ENCODE measurements at regions not wholly inside any gene's neighbourhood (a gene's known extent, or its start where the extent isn't known, plus 50 kb on each side); places are given as distances from the start of the nearest gene placed in this dataset.

DNA sequence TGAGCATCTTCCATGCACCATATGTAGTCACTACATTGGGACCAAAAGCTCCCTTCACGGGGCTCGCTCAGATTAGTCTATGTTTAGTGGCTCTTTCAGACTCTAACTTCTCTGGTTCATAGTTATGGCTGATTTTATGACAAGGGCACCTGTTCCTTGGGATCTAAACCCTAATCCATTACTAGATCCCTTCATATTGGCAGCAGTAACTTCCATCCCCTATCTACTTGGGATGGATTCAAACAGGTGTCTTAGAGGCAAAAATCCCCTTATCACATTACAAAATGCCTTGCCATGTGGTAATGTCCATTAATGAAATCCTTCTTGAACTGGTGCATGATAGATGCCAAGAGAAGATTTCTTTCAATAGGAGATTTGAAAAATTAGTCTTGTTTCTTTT is 96.7 kb upstream of the TP63 start:
- no peak for TF ChIP-seq CREB1 (CRISPR knock-in tag; IDR thresholded peaks at IDR 0.05; ENCODE audit: low read depth)
- TF ChIP-seq CTCF (conservative IDR thresholded peaks at IDR 0.05; ENCODE audit: low read depth in 2 of 2), result no peak
- no peak for TF ChIP-seq POLR2AphosphoS5 (IDR thresholded peaks at IDR 0.05; ENCODE audit: low read depth)
- no peak for TF ChIP-seq EZH2phosphoT487 (IDR thresholded peaks at IDR 0.05; ENCODE audit: unreplicated experiment)
- TF ChIP-seq JUNB (IDR thresholded peaks at IDR 0.05; ENCODE audit: unreplicated experiment), result no peak
- no peak for TF ChIP-seq ZNF114 (CRISPR knock-in tag; IDR thresholded peaks at IDR 0.05)
- no peak for TF ChIP-seq EZH2 (IDR thresholded peaks at IDR 0.05; ENCODE audit: low read depth, unreplicated experiment)
- TF ChIP-seq, protein P1, sequence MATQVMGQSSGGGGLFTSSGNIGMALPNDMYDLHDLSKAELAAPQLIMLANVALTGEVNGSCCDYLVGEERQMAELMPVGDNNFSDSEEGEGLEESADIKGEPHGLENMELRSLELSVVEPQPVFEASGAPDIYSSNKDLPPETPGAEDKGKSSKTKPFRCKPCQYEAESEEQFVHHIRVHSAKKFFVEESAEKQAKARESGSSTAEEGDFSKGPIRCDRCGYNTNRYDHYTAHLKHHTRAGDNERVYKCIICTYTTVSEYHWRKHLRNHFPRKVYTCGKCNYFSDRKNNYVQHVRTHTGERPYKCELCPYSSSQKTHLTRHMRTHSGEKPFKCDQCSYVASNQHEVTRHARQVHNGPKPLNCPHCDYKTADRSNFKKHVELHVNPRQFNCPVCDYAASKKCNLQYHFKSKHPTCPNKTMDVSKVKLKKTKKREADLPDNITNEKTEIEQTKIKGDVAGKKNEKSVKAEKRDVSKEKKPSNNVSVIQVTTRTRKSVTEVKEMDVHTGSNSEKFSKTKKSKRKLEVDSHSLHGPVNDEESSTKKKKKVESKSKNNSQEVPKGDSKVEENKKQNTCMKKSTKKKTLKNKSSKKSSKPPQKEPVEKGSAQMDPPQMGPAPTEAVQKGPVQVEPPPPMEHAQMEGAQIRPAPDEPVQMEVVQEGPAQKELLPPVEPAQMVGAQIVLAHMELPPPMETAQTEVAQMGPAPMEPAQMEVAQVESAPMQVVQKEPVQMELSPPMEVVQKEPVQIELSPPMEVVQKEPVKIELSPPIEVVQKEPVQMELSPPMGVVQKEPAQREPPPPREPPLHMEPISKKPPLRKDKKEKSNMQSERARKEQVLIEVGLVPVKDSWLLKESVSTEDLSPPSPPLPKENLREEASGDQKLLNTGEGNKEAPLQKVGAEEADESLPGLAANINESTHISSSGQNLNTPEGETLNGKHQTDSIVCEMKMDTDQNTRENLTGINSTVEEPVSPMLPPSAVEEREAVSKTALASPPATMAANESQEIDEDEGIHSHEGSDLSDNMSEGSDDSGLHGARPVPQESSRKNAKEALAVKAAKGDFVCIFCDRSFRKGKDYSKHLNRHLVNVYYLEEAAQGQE (IDR thresholded peaks at IDR 0.05; ENCODE audit: unreplicated experiment), result no peak
- TF ChIP-seq, protein P2, sequence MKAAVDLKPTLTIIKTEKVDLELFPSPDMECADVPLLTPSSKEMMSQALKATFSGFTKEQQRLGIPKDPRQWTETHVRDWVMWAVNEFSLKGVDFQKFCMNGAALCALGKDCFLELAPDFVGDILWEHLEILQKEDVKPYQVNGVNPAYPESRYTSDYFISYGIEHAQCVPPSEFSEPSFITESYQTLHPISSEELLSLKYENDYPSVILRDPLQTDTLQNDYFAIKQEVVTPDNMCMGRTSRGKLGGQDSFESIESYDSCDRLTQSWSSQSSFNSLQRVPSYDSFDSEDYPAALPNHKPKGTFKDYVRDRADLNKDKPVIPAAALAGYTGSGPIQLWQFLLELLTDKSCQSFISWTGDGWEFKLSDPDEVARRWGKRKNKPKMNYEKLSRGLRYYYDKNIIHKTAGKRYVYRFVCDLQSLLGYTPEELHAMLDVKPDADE (IDR thresholded peaks at IDR 0.05), result no peak
- TF ChIP-seq, protein P3, sequence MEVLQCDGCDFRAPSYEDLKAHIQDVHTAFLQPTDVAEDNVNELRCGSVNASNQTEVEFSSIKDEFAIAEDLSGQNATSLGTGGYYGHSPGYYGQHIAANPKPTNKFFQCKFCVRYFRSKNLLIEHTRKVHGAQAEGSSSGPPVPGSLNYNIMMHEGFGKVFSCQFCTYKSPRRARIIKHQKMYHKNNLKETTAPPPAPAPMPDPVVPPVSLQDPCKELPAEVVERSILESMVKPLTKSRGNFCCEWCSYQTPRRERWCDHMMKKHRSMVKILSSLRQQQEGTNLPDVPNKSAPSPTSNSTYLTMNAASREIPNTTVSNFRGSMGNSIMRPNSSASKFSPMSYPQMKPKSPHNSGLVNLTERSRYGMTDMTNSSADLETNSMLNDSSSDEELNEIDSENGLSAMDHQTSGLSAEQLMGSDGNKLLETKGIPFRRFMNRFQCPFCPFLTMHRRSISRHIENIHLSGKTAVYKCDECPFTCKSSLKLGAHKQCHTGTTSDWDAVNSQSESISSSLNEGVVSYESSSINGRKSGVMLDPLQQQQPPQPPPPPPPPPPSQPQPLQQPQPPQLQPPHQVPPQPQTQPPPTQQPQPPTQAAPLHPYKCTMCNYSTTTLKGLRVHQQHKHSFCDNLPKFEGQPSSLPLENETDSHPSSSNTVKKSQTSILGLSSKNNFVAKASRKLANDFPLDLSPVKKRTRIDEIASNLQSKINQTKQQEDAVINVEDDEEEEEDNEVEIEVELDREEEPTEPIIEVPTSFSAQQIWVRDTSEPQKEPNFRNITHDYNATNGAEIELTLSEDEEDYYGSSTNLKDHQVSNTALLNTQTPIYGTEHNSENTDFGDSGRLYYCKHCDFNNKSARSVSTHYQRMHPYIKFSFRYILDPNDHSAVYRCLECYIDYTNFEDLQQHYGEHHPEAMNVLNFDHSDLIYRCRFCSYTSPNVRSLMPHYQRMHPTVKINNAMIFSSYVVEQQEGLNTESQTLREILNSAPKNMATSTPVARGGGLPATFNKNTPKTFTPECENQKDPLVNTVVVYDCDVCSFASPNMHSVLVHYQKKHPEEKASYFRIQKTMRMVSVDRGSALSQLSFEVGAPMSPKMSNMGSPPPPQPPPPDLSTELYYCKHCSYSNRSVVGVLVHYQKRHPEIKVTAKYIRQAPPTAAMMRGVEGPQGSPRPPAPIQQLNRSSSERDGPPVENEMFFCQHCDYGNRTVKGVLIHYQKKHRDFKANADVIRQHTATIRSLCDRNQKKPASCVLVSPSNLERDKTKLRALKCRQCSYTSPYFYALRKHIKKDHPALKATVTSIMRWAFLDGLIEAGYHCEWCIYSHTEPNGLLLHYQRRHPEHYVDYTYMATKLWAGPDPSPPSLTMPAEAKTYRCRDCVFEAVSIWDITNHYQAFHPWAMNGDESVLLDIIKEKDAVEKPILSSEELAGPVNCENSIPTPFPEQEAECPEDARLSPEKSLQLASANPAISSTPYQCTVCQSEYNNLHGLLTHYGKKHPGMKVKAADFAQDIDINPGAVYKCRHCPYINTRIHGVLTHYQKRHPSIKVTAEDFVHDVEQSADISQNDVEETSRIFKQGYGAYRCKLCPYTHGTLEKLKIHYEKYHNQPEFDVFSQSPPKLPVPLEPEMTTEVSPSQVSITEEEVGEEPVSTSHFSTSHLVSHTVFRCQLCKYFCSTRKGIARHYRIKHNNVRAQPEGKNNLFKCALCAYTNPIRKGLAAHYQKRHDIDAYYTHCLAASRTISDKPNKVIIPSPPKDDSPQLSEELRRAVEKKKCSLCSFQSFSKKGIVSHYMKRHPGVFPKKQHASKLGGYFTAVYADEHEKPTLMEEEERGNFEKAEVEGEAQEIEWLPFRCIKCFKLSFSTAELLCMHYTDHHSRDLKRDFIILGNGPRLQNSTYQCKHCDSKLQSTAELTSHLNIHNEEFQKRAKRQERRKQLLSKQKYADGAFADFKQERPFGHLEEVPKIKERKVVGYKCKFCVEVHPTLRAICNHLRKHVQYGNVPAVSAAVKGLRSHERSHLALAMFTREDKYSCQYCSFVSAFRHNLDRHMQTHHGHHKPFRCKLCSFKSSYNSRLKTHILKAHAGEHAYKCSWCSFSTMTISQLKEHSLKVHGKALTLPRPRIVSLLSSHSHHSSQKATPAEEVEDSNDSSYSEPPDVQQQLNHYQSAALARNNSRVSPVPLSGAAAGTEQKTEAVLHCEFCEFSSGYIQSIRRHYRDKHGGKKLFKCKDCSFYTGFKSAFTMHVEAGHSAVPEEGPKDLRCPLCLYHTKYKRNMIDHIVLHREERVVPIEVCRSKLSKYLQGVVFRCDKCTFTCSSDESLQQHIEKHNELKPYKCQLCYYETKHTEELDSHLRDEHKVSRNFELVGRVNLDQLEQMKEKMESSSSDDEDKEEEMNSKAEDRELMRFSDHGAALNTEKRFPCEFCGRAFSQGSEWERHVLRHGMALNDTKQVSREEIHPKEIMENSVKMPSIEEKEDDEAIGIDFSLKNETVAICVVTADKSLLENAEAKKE (CRISPR knock-in tag; IDR thresholded peaks at IDR 0.05), result no peak
- no peak for TF ChIP-seq ZNF331 (CRISPR knock-in tag; IDR thresholded peaks at IDR 0.05; ENCODE audit: low read depth)
